ENCODE measurements at regions not wholly inside any gene's neighbourhood (a gene's known extent, or its start where the extent isn't known, plus 50 kb on each side); places are given as distances from the start of the nearest gene placed in this dataset.

DNA sequence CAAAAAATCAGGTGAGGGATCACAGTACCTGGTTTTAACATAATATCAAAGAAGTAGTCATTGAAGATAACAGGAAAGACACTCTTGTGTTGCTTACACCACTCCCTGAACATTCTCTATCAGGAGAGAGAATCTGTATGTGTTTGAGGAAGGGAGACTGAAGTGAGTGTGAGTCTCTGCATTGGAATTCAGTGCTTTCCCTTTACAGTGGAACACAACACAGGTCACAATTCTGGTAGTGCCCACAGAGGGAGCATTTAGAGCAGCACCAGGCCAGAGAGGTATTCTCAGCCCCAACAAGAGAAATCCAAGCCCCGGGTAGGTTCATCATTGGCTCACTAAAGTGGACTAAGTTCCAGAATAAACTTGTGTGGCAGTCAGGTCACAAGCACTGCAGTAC is 64.7 kb upstream of the UBQLN2 start:
- intact Hi-C loops (cut with micrococcal nuclease; ENCODE audit: unreplicated experiment): no loop called here
- H3K9me2 ChIP-seq (ENCODE audit: insufficient read depth, low read length): no peaks in the 10 kb centered on the region
- no peak overlapping the region for H3K4me3 ChIP-seq (ENCODE audit: low read depth, low read length, poor library complexity, severe bottlenecking)
- H3K27ac ChIP-seq (ENCODE audit: low read depth, low read length, poor library complexity, severe bottlenecking): no peak overlapping the region
- BruUV-seq (replicated peaks): no TSS peak
- no peak overlapping the region for H3K4me2 ChIP-seq (ENCODE audit: low read length)
- no peaks in the 10 kb centered on the region for H4K20me1 ChIP-seq (ENCODE audit: insufficient read depth, low read length)
- TF ChIP-seq EZH2phosphoT487 (IDR thresholded peaks at IDR 0.05; ENCODE audit: borderline replicate concordance, low read depth, low read length): no peak
- TF ChIP-seq, protein P1, sequence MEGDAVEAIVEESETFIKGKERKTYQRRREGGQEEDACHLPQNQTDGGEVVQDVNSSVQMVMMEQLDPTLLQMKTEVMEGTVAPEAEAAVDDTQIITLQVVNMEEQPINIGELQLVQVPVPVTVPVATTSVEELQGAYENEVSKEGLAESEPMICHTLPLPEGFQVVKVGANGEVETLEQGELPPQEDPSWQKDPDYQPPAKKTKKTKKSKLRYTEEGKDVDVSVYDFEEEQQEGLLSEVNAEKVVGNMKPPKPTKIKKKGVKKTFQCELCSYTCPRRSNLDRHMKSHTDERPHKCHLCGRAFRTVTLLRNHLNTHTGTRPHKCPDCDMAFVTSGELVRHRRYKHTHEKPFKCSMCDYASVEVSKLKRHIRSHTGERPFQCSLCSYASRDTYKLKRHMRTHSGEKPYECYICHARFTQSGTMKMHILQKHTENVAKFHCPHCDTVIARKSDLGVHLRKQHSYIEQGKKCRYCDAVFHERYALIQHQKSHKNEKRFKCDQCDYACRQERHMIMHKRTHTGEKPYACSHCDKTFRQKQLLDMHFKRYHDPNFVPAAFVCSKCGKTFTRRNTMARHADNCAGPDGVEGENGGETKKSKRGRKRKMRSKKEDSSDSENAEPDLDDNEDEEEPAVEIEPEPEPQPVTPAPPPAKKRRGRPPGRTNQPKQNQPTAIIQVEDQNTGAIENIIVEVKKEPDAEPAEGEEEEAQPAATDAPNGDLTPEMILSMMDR (conservative IDR thresholded peaks at IDR 0.05; ENCODE audit: low read length): no peak
- DNase-seq (ENCODE audit: low spot score): no peak
- H3K4me1 ChIP-seq (ENCODE audit: insufficient read depth, low read length, poor library complexity, severe bottlenecking): no peaks in the 10 kb centered on the region
- no peaks in the 10 kb centered on the region for H3K79me2 ChIP-seq (ENCODE audit: insufficient read depth, low read depth, low read length)
- H3K9me3 ChIP-seq (ENCODE audit: low read length): no peaks in the 10 kb centered on the region
- ChIA-PET CTCF (ENCODE audit: unreplicated experiment) (no interaction called here), POLR2A (no interaction called here)
- H2AFZ ChIP-seq (ENCODE audit: low read length): no peak overlapping the region
- no peaks in the 10 kb centered on the region for H3K36me3 ChIP-seq (ENCODE audit: insufficient read depth, low read length)

DNA sequence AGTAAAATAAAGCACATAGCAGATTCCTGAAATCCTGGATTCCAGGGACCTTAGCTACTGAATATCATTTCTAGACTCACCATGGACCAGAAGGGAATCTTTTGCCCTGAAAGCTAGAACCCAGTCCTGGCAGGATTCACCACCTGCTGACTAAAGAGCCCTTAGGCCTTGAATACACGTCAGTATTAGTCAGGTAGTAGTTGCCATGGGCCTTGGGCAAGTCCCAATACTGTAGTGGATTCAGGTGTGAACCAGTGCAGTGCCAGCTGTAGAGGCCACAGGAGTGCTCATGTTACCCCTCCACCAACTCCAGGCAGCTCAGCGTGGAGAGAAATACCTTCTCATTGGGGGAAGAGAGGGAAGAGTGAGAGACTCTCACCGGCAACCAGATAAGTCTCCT is 64.1 kb upstream of the UBQLN2 start:
- no peak for TF ChIP-seq EZH2phosphoT487 (IDR thresholded peaks at IDR 0.05; ENCODE audit: borderline replicate concordance, low read depth, low read length)
- TF ChIP-seq, protein P1 (conservative IDR thresholded peaks at IDR 0.05; ENCODE audit: low read length): no peak
- Histone ChIP-seq H3K79me2 (ENCODE audit: insufficient read depth, low read depth, low read length) (no peaks in the 10 kb centered on the region), H3K4me3 (ENCODE audit: low read depth, low read length, poor library complexity, severe bottlenecking) (no peak overlapping the region), H3K4me1 (ENCODE audit: insufficient read depth, low read length, poor library complexity, severe bottlenecking) (no peaks in the 10 kb centered on the region), H3K4me2 (ENCODE audit: low read length) (no peak overlapping the region), H2AFZ (ENCODE audit: low read length) (no peak overlapping the region), H4K20me1 (ENCODE audit: insufficient read depth, low read length) (no peaks in the 10 kb centered on the region), H3K9me2 (ENCODE audit: insufficient read depth, low read length) (no peaks in the 10 kb centered on the region), H3K27ac (ENCODE audit: low read depth, low read length, poor library complexity, severe bottlenecking) (no peak overlapping the region), H3K36me3 (ENCODE audit: insufficient read depth, low read length) (no peaks in the 10 kb centered on the region), H3K9me3 (ENCODE audit: low read length) (no peaks in the 10 kb centered on the region)
- no peak for DNase-seq (ENCODE audit: low spot score)
- ChIA-PET CTCF (ENCODE audit: unreplicated experiment) (no interaction called here), POLR2A (interaction anchor here (0.6 kb wide), 1 partner anchor 68 kb away, joined by 5 read pairs; no protein-coding TSS in a partner anchor)
- intact Hi-C loops (cut with micrococcal nuclease; ENCODE audit: unreplicated experiment): no loop called here
- BruUV-seq (replicated peaks): no TSS peak

DNA sequence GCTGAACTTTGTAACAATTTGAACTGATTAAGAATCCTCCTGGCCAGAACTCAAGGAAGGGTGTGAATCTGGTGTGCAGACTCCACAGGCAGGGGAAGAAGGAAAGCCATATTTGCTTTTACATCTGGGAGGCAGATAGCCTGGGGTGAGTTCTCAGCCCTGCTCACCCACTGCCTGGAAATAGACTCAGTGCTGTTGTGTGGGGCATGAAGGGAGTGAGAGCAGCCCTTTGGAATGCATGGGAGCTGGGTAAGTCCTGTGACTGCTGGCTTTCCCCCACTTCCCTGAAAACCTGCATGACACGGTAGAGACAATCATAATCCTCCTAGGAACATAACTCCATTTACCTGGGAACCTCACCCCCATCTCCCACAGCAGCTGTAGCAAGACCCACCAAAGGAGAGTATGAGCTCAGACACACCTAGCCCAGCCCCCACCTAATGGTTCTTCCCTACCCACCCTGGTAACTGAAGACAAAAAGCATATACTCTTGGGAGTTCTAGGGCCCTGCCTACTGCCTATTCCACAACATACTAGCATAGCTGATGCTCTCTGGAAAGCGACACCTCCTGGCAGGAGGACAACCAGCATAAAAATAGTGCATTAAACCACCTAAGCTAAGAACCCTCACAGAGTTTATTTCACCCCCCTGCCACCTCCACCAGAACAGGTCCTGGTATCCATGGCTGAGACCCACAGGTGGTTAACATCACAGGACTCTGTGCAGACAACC is 59.3 kb upstream of the UBQLN2 start:
- Histone ChIP-seq H3K4me1 (ENCODE audit: insufficient read depth, low read length, poor library complexity, severe bottlenecking) (no peaks in the 10 kb centered on the region), H3K27ac (ENCODE audit: low read depth, low read length, poor library complexity, severe bottlenecking) (no peak overlapping the region), H3K36me3 (ENCODE audit: insufficient read depth, low read length) (no peaks in the 10 kb centered on the region), H3K9me2 (ENCODE audit: insufficient read depth, low read length) (no peaks in the 10 kb centered on the region), H3K4me2 (ENCODE audit: low read length) (no peak overlapping the region), H3K9me3 (ENCODE audit: low read length) (no peaks in the 10 kb centered on the region), H2AFZ (ENCODE audit: low read length) (no peak overlapping the region), H4K20me1 (ENCODE audit: insufficient read depth, low read length) (no peaks in the 10 kb centered on the region), H3K79me2 (ENCODE audit: insufficient read depth, low read depth, low read length) (no peaks in the 10 kb centered on the region), H3K4me3 (ENCODE audit: low read depth, low read length, poor library complexity, severe bottlenecking) (no peak overlapping the region)
- DNase-seq (ENCODE audit: low spot score): no peak
- intact Hi-C loops (cut with micrococcal nuclease; ENCODE audit: unreplicated experiment): no loop called here
- ChIA-PET CTCF (ENCODE audit: unreplicated experiment) (no interaction called here), POLR2A (interaction anchor here (0.7 kb wide), 1 partner anchor 196 kb away, joined by 8 read pairs; no protein-coding TSS in a partner anchor)
- BruUV-seq (replicated peaks): no TSS peak
- TF ChIP-seq, protein P1 (conservative IDR thresholded peaks at IDR 0.05; ENCODE audit: low read length): no peak
- TF ChIP-seq EZH2phosphoT487 (IDR thresholded peaks at IDR 0.05; ENCODE audit: borderline replicate concordance, low read depth, low read length): no peak
